ENCODE measurements at regions not wholly inside any gene's neighbourhood (a gene's known extent, or its start where the extent isn't known, plus 50 kb on each side); places are given as distances from the start of the nearest gene placed in this dataset.

GRCh38 chr1:163512349-163512989 lies 190.7 kb downstream of the NUF2 start:
- Mint-ChIP-seq H3K27ac (ENCODE audit: unreplicated experiment) (no peak overlapping the region), H3K4me1 (ENCODE audit: unreplicated experiment) (no peaks in the 10 kb centered on the region), H3K9me3 (ENCODE audit: unreplicated experiment) (no peaks in the 10 kb centered on the region), H3K27me3 (ENCODE audit: unreplicated experiment) (no peaks in the 10 kb centered on the region), H3K4me3 (ENCODE audit: unreplicated experiment) (no peak overlapping the region), H3K36me3 (ENCODE audit: unreplicated experiment) (no peaks in the 10 kb centered on the region)
- no peak for DNase-seq (ENCODE audit: extremely low spot score, unreplicated experiment)
- no peak for TF ChIP-seq CTCF (IDR thresholded peaks at IDR 0.05)

GRCh38 chr1:163523375-163524029 lies 201.7 kb downstream of the NUF2 start:
- Mint-ChIP-seq H3K27me3 (ENCODE audit: unreplicated experiment) (peaks cover 8% of the 10 kb centered on the region), H3K4me1 (ENCODE audit: unreplicated experiment) (no peaks in the 10 kb centered on the region), H3K4me3 (ENCODE audit: unreplicated experiment) (no peak overlapping the region), H3K9me3 (ENCODE audit: unreplicated experiment) (peaks cover 9% of the 10 kb centered on the region), H3K27ac (ENCODE audit: unreplicated experiment) (no peak overlapping the region), H3K36me3 (ENCODE audit: unreplicated experiment) (no peaks in the 10 kb centered on the region)
- TF ChIP-seq CTCF (IDR thresholded peaks at IDR 0.05): no peak
- no peak for DNase-seq (ENCODE audit: extremely low spot score, unreplicated experiment)

GRCh38 chr1:163528710-163529348 lies 207.1 kb downstream of the NUF2 start:
- Mint-ChIP-seq H3K27me3 (ENCODE audit: unreplicated experiment) (peaks cover 16% of the 10 kb centered on the region), H3K9me3 (ENCODE audit: unreplicated experiment) (peaks cover 3% of the 10 kb centered on the region), H3K4me1 (ENCODE audit: unreplicated experiment) (no peaks in the 10 kb centered on the region), H3K27ac (ENCODE audit: unreplicated experiment) (no peak overlapping the region), H3K36me3 (ENCODE audit: unreplicated experiment) (no peaks in the 10 kb centered on the region), H3K4me3 (ENCODE audit: unreplicated experiment) (no peak overlapping the region)
- TF ChIP-seq CTCF (IDR thresholded peaks at IDR 0.05): peak; percentile 65
- DNase-seq (ENCODE audit: extremely low spot score, unreplicated experiment): no peak

GRCh38 chr1:163531345-163531744 lies 209.6 kb downstream of the NUF2 start:
- no peaks in the 10 kb centered on the region for H3K36me3 Mint-ChIP-seq (ENCODE audit: unreplicated experiment)
- H3K4me3 Mint-ChIP-seq (ENCODE audit: unreplicated experiment): no peak overlapping the region
- peaks cover 14% of the 10 kb centered on the region for H3K27me3 Mint-ChIP-seq (ENCODE audit: unreplicated experiment)
- H3K4me1 Mint-ChIP-seq (ENCODE audit: unreplicated experiment): no peaks in the 10 kb centered on the region
- no peak for TF ChIP-seq CTCF (IDR thresholded peaks at IDR 0.05)
- no peak for DNase-seq (ENCODE audit: extremely low spot score, unreplicated experiment)
- no peak overlapping the region for H3K27ac Mint-ChIP-seq (ENCODE audit: unreplicated experiment)
- peaks cover 3% of the 10 kb centered on the region for H3K9me3 Mint-ChIP-seq (ENCODE audit: unreplicated experiment)

- TF ChIP-seq CTCF (IDR thresholded peaks at IDR 0.05): no peak
- no peaks in the 10 kb centered on the region for H3K9me3 Mint-ChIP-seq (ENCODE audit: unreplicated experiment)
- no peak overlapping the region for H3K27ac Mint-ChIP-seq (ENCODE audit: unreplicated experiment)
- H3K27me3 Mint-ChIP-seq (ENCODE audit: unreplicated experiment): peaks cover 12% of the 10 kb centered on the region
- no peak for DNase-seq (ENCODE audit: extremely low spot score, unreplicated experiment)
- no peaks in the 10 kb centered on the region for H3K36me3 Mint-ChIP-seq (ENCODE audit: unreplicated experiment)
- H3K4me3 Mint-ChIP-seq (ENCODE audit: unreplicated experiment): no peak overlapping the region
- no peaks in the 10 kb centered on the region for H3K4me1 Mint-ChIP-seq (ENCODE audit: unreplicated experiment)
Observed at GRCh38 chr1:163535401-163535800, 213.6 kb downstream of the NUF2 start.
